Muscle of arm (tissue), 1 donor: ENCODE measurements at regions not wholly inside any gene's neighbourhood (a gene's known extent, or its start where the extent isn't known, plus 50 kb on each side); places are given as distances from the start of the nearest gene placed in this dataset.
"Not testable (repeated sequence)": the region's sequence is repeated elsewhere in the genome, so short reads cannot be mapped to it uniquely, and the experiment has no call there.

ENCODE experiments used
- DNase-seq: peaks from one replicate; pipeline ENCODE4 v3.0.0-alpha.2; 2013

DNA sequence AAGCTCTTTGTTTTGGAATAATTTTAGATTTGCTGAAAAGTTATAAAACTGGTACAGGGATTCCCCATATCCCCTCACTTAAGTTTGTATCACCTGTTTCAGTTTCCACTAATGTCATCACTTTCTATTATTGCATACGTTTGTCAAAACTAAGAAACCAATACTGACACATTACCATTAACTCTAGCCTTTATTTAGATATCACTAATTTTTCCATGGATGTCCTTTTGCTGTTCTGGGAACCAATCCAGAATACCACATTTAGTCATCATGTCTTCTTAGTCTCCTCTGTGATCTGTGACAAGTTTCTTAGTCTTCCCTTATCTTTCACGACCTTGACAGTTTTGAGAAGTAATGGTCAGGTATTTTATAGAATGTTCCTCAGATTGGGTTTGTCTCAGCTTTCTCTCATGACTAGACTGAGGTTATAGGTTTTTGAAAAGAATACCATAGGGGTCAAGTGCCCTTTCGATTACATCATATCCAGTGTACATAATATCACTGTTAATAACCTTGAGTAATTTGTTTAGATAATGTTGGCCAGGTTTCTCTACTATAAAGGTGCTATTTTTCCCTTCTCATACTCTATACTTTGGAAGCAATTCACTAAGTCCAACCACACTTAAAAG lies 51.9 kb upstream of the NMUR2 start:
- no peak for DNase-seq

DNA sequence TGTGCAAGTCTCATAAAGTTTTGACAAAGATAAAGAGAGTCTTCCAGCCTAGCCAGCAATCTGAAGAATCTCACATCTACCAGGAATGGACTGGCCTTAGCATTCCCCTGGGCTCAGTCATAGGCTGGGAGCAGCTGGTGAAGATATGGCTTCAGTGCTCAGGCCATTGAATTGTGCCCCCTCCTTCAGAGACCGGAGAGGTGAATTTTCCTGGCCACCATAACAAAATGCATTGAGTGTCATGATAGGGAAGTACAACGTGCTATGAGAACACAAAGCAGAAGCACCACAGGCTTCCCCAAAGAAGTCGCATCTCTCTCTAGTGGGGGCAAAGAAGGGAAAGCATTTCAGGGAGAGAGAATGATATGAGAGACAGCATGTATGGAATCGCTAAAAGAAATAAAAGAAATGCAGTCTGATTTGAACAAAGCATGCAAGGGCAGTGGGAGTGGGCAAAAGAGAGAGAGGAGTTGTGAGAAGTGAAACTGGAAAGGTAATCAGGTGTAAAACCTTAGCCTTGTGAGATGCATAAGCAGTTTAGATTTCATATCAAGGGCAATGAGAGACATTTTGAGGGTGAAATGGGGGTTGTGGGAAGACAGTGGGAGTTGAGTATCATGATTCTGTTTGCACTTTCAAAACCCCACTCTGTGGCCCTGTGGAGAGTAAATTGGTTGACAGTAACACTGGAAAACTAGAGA lies 57.1 kb upstream of the NMUR2 start:
- DNase-seq: peak; percentile 9

DNA sequence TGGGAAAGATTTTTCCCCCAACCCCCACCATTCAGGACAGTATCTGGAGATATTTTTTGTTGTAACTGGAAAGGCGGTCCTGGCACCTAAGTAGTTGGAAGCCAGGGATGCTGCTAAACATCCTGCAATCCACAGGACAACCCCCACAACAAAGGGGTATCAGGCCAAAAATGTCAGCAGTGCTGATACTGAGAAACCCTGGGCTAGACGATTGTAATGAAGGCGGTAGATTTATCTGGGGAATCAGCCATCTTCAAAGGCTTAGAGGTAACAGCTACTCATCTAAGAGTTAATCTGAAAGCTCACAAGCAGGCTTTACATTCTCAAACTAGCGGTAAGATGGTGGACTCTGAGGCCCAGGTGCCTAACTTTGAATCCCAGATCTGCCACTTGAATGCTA lies 59.0 kb upstream of the NMUR2 start:
- no peak for DNase-seq

DNA sequence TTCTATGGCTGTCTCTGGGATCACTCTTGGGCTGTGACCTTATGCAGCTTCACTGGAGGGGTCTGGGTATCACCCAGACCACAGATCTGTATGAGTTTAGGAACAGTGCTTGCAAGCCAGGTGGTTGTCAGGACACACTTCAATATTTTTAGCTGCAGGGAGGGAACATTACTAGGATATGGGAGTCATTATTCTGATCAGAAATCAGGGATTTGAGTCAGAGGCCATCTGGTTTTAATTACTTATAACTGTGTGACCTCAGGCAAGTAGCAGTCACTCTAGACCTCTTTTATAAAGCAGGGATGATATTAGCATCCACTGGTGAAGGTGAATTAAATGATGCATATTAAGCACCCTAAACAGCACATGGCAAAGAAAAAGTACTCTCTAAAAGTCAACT lies 60.1 kb upstream of the NMUR2 start:
- no peak for DNase-seq

DNA sequence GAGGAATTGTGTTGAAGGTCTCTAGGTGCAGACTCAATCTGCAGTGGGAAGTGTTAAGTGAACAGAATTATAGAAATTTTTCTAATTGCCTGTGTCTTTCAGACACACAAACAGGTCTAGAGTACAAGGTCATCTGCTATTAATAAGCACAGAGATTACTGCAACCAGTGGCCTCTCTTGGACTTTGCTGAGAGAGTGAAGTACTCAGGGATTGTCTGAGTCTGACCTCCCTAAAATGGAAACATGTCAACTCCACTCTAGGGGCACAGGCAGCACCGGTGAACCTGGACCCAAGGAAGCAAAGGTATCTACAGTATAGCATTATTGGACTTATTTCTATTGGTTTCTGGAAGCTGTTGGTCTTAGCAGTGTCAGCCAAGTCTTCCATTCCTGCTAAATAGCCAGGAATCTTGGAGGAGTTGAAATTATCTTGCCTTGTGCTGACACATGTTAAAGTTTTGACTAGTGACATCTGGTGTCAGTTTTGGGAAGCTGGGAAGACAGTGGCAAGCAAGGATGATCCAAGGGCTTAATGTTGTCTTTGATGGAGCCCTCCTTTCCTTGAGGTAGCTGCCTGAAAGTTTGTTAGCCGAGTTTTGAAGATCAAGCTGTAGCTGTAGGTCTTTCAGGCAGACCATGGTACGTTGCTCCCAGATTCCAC lies 61.1 kb upstream of the NMUR2 start:
- DNase-seq: no peak

DNA sequence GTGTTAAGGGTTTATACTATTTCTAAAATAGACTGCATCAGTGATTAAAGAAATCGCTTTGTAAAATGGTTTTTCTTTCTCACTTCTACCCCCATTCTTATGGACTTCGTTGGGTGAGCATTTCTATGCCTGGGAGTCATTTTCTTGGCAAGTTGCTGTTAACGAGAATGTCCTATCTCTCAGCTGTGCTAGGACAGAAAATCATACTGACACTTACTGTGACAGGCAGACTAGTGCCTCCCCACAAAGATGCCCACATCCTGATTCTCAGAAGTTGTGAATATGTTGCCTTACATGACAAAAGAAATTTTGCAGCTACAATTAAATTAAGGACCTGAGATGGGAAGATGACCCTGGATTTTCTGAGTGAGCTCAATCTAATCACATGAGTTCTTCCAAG lies 65.1 kb upstream of the NMUR2 start:
- DNase-seq: no peak

DNA sequence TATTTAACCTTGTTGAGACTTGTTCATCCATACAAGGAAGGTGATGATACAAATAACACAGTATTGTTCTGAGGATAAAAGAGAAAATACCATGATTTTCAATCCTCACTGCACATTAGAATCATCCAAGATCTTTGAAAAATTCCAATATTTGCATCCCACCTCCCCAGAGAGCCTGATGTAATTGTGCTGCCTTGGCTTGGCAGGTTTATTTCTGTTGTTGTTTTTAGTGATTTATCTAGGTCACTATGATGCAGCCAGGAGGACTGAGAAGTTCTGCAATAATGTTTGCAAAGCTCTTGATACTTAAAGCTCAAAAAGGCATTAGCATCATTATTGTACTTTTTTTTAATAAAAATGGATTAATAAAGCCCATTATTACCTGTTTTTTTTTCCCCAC lies 67.0 kb upstream of the NMUR2 start:
- DNase-seq: peak; percentile 51

DNA sequence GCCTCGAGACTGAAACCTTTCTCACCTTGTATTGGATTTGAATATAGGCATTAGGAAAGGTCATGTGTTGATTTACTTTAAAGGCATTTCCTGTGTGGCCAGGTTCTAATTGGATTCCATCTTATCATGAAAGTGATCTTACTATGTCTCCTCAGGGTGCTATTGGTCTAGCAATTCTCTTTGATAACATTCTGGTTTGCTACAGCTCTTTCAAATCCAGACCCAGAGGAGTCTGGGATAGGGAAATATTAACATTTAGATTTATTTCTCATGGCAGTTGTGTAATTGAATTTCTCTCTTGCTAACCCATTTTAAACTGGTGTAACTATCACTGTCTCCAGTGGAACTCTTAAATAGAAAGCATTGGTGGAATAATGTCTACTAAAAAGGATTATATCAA lies 69.9 kb upstream of the NMUR2 start:
- DNase-seq: no peak

DNA sequence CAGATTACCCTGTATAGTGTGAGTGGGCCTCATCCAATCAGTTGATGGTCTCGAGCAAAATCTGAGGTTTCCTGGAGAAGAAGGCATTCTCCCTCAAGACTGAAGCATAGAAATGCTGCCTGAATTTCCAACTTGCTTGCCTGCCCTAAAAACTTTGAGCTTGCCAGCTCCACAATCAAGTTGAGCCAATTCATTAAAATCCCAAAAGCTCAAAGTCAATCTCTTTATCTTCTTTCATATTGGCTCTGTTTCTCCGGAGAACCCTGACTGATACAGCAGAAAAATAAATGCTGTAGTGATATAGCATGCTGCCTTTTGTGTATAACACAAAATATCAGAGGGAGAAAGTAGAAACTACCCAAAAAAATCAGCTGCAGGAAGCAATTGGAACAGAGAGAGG lies 72.5 kb upstream of the NMUR2 start:
- DNase-seq: peak; percentile 21

DNA sequence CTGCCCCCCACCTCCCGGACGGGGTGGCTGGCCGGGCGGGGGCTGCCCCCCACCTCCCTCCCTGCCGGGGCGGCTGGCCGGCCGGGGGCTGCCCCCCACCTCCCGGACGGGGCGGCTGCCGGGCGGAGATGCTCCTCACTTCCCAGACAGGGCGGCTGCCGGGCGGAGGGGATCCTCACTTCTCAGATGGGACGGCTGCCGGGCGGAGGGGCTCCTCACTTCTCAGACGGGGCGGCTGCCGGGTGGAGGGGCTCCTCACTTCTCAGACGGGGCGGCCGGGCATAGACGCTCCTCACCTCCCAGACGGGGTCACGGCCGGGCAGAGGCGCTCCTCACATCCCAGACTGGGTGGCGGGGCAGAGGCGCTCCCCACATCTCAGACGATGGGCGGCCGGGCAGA lies 74.8 kb upstream of the NMUR2 start:
- DNase-seq: not testable (repeated sequence)

DNA sequence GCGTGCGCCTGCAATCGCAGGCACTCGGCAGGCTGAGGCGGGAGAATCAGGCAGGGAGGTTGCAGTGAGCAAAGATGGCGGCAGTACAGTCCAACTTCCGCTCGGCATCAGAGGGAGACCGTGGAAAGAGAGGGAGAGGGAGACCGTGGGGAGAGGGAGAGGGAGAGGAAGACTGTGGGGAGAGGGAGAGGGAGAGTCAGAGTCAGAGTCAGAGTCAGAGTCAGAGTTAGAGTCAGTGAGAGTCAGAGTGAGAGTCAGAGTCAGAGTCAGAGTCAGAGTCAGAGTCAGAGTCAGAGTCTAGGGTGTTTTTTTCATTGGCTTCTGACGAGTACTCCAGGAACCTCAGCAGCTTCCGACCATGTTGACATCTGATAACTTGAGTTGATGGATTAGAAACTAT lies 75.6 kb upstream of the NMUR2 start:
- DNase-seq: not testable (repeated sequence)

DNA sequence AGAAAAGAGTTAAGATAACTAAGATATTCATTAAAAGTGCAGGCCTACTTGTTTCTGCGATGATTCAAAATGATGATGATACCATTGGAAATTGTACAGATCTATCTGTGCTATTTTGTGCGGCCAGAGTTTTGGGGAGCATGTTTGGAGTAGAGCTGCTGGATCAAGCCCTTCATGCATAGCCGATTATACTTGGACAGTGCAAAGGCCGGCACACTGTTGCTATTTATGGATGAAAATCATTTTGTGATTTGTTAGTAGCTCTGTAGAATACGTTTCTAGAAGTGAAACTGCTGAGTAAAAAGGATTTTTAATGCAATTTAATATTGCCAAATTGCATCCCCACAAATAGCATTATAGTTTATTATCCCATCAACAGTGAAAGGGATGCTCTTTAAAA lies 82.1 kb upstream of the NMUR2 start:
- no peak for DNase-seq

DNA sequence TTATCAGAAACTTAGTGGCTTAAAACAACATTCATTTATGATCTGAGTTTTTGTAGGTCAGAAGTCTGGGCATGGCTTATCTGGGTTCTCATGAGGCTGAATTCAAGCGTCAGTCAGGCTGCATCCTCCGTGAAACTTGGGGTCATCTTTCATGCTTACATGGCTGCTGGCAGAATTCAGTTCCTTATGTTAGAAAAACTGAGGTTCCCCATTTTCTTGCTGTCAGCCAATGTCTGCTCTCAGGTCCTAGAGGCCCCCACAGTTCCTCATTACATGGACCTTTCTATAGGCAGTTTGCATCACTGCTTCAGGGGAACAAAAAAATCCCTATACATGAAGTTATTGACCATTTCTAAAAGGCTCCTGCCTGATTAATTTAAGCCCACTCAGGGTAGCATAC lies 83.8 kb upstream of the NMUR2 start:
- DNase-seq: no peak

DNA sequence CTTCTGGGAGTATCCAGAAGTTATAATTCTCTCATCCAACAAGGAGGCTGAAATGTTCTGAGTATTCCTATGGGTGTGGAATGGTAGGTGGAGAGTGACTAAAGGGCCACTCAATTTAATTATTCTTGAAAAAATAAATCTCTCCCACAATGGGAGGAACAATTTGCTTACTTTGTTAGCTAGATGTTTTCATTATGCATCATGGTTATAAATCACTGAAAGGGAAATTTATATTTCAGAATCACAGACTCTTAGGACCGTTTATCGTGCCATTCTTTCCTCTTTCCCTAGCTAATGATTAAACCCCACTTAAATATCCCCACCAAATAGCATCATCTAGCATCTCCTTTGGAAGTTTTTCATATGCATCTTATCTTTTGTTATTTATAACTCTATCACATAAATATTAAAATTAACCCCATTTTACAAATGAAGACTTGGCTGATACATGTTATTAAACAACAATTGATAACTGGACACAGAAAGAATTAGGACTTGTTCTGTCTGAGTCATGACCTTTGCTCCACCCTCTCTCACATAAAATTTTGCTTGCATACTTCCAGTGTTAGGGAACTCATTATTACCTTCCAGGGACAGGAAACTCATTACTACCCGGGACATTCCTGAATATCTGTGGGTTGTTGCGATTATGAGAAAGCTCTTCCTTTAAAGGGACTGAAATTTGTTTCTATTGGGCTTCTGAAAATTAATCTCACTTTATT lies 94.9 kb upstream of the NMUR2 start:
- no peak for DNase-seq

DNA sequence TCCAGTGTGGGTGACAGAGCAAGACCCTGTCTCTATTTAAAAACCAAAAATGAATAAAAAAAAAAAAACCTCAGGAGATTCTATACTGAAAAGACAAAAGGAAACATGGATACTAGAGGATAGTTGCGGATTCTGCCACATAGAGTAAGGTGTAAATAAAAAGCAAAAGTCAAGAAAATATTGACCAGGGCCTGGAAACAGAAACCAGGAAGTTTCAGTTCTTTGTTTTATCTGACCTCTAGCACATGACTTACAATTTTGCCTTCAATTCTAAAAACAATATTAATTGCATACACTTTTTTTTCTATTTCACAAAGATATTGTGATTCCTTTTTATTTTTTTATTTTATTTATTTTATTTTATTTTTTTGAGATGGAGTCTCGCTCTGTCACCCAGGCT lies 96.2 kb upstream of the NMUR2 start:
- no peak for DNase-seq

DNA sequence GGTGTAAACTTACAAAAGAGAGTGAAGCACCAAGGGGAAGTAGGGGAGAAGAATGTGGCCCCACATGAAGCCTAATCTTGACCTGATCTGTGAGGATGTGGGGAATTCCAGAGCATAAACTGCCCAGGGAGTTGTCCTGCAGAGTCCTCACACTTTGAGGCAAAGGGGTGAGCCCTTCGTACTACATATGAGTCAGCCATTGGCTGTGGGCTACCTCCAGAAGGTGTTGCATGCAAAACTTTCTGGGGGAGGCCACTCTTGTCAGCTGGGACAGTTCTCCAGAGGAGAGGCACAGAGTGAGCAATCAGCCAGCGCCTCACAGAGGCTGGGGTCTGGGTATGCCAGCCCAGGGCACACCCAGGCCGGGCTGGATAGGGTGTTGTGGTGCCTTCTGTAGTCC lies 98.1 kb upstream of the NMUR2 start:
- DNase-seq: no peak

DNA sequence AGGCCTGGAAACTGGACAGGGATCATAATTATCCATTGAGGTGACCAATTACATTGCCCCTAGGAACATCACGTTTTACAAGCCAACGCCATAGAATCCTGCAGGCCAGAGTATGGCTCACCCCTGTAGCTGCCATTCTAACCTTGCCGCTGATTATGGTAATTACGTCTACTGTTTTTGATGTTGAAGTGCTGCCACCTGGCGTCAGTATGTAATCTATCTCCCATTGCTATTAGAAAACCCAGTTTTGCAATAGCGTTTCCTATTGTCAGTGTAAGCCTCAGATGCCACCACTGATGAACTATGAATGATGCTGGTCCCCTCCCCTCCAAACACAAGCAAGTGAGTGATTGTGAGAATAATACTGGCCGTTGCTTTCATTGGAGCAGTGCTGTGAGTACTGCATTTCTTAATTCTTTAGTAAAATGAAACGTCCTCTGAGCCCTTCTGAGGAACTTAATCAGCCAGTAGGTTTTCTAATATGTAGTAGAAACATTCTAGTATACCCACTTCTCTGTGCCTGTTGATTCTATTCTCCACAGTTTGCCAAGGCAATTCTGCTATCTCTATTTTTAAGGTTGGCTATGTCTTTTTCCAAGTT lies 100.5 kb upstream of the NMUR2 start:
- DNase-seq: peak; percentile 59

DNA sequence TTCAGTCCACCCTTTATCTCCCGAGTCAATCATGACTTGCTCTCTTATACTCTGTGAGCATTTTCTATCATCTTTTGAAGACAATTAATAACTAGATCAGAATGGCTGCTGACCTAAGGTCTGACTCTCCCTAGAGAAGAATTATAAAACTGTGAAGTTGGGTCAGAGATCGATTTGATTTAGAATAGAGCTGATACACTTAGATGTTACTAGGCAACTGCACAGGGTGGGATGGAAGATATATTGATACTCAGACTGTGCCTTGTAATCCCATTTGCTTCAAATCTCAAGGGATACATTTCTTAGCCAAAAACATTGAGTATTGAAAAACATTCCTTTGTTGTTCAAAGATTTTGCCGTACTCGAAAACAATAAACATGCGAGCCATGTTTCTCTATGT lies 106.0 kb upstream of the NMUR2 start:
- no peak for DNase-seq

DNA sequence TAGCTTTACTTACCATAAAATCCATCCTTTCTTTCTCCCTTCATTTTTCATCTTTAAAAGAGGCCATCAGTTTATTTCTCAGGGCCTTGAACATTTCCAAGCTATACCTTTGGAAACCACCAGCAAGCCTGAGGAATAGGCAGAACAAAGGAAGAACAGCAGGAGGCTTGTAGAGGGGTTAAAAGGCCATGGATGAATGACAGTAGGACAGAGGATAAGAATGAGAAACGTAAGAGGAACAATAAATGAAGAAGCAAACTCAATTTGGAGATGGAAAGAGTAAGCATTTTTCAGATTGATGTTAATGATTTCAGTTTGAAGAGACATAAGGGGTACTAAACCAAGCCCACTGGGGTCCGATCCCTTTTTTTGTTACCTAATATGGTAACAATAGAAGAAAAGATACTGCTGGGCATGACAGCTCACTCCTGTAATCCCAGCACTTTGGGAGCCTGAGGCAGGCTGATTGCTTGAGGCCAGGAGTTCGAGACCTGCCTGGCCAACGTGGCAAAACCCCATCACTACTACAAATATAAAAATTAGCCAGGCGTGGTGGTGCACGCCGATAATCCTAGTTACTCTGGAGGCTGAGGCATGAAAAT lies 106.6 kb upstream of the NMUR2 start:
- no peak for DNase-seq

DNA sequence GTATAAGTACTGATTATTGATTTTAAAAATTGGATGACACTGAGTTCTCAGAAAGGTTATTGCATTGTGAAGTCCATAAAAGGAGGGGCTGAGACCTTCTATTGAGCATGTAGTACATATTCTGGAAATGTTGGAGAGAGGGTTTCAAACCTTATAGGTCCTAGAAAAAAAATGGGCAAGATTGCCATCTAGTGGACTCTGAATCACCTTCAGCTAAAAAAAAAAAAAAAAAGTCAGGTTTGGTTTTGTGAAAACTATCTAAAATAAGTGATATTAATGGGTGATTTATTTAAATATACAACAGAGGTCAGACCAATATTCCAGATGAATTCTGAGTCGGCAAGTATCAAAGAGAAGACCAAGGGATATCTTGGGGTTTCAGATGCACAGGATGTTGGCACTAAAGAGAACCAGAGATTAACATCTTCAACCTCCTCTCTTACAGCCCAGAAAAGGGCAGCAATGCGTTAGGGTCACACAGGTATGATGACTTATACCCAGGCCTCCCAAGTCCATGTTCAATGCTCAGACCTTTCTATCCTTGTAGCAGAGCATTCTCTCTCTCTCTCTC lies 109.8 kb upstream of the NMUR2 start:
- no peak for DNase-seq

DNA sequence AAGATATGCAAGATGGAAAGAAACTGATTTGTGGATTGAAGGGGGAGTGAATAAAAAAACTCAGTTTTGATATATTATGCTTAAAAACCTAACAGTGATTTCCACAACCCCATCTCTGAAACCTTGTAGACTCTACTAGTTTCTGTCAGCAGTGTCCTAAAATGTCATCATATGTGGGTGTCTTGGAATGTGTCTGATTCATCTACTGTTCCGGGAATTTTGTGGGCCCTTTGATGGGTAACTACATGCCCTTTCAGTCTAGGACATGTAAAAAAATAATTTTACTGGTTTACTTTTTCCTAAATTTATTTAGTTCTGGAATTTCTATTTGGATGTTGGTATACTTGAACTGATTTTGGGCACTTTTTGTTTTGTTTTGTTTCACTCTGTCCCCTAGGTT lies 118.9 kb upstream of the NMUR2 start:
- no peak for DNase-seq
